ENCODE measurements at regions not wholly inside any gene's neighbourhood (a gene's known extent, or its start where the extent isn't known, plus 50 kb on each side); places are given as distances from the start of the nearest gene placed in this dataset.
A peak's percentile ranks its signal among the peaks of the same experiment; 100 is the strongest.
"Not testable (repeated sequence)": the region's sequence is repeated elsewhere in the genome, so short reads cannot be mapped to it uniquely, and the experiment has no call there.

DNA sequence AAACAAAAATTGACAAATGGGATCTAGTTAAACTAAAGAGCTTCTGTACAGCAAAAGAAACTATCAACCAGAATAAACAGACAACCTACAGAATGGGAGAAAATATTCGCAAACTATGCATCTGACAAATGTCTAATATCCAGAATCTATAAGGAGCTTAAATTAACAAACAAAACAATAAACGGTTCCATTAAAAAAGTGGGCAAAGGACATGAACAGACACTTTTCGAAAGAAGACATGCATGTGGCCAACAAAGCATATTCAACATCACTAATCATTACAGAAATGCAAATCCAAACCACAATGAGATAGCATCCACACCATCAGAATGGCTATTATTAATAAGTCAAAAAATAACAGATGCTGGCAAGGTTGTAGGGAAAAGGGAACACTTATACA lies 50.5 kb upstream of the MED13L start:
- not testable (repeated sequence) for DNase-seq (ENCODE audit: low spot score)

DNA sequence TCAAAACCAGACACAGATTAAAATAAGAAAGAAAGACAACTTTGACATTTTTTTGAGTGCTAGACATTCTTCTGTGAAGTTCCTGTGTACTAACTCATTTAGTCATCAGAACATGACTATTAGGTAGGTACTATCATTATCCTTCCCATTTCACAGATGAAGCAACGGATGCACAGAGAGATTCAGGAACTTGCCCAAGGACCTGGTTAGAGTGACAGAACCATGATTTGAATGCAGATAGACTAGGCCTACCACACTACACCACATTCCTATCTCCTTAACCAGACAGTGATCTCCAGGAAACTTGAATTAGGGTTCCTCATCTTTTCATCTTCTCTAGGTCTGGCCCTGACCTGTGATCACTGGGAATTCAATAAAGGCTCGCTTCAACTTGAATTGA lies 54.4 kb upstream of the MED13L start:
- DNase-seq (ENCODE audit: low spot score) = no peak

DNA sequence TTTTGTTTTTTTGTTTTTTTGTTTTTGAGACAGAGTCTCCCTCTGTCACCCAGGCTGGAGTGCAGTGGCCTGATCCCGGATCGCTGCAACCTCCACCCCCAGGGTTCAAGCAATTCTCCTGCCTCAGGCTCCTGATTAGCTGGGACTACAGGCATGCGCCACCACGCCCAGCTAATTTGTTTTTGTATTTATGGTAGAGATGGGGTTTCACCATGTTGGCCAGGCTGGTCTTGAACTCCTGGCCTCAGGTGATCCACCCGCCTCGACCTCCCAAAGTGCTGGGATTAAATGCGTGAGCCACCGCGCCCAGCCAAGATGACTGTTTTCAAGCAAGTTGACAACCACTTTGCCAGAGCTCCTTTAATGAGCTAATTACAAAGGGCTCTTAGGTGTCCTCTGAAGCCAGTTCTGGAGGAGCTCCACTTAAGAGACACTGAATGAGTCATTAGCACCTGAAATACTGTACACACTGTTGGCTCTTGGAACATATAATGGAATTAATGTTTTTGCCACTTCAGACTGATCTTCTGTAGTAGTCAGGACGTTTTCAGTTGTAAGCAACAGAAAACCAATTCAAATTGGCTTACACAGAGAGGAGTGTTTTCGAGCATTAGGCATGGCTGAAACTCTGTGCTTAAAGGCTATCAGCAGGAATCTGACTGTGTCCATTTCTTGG lies 55.4 kb upstream of the MED13L start:
- no peak for DNase-seq (ENCODE audit: low spot score)

DNA sequence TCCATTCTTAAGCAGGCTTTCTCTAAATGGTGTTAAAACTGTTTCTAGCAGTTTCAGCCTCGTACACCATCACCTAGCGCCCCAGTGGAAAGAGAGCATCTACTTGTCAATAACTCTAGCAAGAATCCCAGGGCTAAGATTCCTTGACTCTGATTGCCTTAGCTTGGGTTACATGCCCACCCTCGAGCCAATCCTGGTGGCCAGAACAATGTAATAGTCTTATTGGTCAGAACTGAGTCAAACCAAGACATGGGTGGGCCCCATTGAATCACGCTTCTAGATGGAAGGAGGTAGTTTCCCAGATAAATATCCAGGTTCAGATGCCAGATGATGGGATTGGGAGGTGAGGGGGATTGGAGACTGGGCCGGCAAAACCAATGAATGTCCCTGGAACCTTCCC lies 55.9 kb upstream of the MED13L start:
- DNase-seq (ENCODE audit: low spot score) = no peak

DNA sequence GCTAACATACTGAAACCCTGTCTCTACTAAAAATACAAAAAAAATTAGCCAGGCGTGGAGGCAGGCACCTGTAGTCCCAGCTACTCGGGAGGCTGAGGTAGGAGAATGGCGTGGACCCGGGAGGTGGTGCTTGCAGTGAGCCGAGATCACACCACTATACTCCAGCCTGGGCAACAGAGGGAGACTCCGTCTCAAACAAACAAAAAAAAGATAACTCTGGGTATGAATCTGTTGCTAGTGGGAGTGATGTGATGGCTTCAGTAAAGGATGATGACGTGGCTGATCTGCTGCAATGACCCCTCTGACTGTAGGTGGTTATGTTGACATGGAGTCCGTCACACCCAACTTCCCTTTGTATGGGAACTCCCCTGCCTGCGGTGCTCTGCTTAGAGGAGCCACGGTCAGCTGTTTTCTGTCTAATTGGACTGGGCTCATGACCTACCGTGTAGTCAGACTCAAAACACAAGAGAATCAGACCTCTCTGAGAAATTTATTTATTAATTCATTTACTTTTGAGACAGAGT lies 59.1 kb upstream of the MED13L start:
- DNase-seq (ENCODE audit: low spot score) = no peak

DNA sequence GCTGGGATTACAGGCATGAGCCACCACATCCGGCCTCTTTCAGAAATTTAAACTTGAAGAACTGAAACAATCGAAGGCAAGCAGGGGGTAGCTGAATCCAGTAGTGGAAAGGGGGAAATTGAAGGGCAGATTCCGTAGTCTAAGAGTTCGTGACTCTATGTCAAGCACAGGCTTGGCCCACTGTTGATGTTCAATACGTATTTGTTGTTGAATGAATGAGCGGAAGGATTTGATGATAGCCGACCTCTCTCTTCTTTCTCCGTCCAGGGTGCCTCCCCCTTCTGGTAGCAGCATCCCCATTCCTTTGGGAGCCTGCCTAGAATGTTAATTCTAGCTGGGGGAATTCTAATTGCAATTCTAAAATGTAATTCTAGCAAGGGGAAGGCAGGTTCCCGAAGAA lies 59.8 kb upstream of the MED13L start:
- no peak for DNase-seq (ENCODE audit: low spot score)

DNA sequence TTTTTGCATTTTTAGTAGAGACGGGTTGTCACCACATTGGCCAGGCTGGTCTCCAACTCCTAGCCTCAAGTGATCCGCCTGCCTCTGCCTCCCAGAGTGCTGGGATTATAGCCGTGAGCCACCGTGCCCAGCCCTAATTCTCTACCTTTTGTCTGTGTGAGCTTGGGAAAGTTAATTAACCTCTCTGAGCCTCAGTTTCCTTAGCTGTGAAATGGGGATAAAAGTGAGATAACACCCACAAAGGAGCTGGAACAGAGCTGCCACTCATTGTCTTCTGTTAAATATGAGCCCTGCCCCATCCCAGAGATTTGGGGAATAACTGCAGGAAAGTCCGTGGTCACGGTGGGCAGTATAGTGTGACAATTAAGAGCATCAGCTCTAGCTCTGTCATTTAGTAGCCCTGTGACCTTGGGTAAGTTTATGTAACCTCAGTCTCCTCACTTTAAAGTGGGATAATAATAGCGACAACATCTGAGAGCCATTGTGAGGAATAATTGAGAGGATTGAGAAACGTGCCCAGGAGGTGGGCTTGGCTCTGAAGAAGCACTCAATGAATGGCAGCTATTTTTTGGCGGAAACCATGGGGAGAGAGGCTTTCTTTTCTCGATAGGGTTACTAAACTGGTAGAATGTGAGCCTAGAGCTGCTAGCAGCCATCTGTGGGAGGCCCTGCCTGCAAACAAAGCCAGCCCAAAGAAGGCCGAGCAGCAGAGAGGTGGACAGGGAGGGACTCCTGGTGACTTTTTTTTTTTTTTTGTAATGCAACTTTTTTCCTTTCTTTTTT lies 60.8 kb upstream of the MED13L start:
- no peak for DNase-seq (ENCODE audit: low spot score)

DNA sequence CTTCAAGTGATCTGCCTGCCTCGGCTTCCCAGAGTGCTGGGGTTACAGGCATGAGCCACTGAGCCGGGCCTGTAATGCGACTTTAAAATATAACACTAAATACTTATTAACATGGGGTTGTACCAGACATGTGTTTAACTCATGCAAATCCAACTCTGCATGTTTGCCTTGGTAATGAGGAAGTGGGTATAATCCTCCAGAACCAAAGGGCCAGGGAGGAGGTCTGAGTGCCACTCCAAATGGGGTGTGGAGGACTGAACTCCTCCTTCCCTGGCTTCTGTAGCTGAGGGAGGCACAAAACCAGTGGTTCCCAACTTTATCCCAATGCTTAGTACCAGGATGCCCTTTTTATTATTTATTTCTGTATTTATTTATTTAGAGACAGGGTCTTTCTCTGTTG lies 61.6 kb upstream of the MED13L start:
- DNase-seq (ENCODE audit: low spot score) = no peak

DNA sequence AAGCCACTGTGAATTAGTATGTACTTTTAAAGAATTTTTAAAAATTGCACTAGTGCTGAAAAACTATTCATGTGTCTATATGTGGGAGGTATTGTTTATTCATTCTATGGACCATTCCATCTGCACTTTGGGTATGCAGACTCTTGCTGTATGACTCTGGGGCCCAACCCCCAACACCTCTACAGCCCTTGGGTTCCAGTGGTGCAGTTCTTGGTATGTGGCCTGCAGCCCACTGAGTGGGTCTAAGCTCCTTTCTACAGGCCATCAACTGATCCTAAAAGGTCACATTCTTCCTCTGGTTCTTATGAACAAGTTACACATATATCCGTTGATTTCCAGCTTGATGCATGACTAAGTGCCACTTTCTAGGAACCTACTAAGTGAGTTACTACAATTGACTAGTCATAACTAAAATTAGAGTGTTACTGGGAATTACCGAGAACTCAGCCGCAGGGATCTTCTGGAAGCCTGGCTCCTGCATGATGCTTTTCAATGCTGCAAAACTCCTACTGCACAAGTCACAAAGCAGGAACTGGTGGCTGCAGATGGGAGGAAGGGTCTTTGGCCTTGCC lies 62.4 kb upstream of the MED13L start:
- no peak for DNase-seq (ENCODE audit: low spot score)

DNA sequence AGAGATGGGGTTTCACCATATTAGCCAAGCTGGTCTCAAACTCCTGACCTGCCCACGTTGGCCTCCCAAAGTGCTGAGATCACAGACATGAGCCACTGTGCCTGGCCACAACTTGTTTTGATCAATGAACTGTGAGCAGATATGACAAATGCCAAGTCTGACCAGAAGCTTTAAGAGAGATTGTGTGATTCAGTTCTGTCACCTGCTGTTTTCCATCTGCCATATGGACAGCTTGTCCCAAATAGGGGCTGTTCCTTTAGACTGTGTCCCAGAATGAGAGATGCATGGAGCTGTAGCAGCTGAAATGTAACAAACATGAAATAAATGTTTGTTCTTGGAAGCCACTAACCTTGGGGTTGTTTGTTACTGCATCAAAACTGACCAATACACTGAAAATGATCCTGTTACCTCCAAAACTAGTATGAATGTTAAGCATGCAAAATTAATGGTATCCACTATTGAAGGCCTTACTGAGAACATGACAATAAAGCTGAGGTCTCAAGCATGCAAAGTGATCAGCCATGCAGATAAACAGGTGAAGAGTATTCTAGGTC lies 65.9 kb upstream of the MED13L start:
- no peak for DNase-seq (ENCODE audit: low spot score)

DNA sequence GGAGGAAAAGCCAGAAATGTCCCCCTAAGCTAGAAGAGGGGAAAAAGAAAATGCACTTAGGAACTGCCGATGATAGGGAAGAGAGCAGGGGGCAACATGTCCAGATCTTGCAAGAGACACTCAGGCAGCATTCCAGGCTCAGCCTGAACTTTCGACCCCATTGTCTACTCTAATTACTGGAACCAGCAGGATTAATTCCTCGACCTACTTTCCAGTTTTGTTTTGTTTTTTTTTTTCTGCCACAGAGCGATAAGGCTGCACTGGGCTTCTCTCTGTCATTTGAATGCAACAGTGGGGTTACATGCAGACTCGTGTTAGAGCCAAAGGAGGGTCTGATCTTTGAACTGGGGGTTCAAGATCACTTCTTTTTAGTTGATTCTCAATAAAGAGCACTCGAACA lies 68.7 kb upstream of the MED13L start:
- no peak for DNase-seq (ENCODE audit: low spot score)

DNA sequence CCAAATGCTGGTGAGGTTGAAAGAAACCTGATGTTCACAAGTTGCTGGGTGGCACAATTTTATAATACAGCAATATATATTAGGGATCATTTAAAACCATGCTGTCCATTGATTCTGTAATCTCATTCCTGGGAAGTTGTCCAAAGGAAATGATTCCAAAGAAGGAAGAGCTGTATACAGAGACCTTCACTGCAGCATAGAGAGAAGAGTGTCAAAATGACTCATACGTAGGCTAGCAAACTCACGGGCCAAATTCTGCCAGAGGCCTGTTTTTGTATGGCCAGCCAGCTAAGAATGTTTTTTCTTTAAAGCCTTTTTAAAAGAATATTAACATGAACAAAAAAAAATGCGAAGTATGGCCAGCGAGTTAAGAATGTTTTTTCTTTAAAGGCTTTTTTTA lies 69.2 kb upstream of the MED13L start:
- no peak for DNase-seq (ENCODE audit: low spot score)

DNA sequence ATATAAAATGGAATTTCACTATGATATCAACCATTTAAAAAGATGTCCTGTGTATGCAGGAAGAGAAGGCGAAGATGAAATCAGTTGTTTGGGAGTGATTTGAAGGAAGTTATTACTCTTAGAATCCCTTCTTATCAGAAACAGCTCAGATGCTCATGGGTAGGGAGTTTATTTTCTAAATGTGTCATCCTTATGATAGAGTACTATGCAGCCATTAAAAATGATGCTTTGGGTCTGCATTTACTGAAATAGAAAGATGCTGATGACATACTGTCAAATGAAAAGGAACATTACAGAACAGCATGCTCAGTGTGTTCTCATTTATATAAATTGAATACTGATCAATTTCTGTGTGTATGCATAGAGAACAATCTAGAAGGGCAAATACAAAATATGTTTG lies 69.8 kb upstream of the MED13L start:
- no peak for DNase-seq (ENCODE audit: low spot score)

DNA sequence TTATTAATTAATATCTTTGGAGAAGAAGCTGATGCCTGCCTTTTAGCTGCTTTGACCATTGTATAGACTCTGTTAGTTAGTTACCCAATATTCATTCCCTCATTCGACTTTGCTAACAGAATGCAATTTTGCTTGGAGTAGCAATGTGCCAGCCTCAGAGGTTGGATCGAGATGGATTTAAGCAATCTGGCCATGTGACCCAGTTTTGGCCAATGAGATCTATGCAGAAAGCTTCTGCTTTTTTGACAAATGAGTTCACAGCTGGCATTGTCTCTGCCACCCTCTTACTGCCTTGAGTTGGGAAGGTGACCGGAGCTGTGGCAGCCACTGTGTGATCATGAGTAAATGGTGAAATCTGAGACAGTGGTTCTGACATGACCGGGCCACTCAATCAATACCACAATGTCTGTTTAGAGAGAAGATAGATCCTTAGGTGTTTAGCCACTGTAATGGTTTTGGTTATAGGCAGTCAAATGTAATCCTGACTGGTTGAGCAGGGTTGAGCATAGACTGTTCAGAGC lies 74.9 kb upstream of the MED13L start:
- DNase-seq (ENCODE audit: low spot score) = no peak

DNA sequence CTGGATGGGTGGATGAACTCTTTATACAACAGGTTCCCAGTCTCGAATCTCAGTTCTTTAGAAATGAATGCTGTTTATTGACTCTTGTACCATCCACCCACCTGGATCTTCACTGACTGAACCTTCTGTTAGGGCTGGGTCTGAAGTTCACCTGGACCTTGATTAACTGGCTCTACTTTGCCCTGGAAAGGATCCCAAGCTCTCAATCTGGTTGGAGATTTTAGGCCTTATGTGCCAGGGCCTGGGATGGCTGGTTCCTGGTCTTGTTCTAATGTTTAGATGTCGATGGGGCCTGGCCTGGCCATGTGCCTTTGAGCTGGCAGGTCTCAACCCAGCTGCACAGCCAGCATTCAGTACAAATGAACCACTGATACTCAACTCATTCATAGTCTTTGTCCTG lies 76.5 kb upstream of the MED13L start:
- no peak for DNase-seq (ENCODE audit: low spot score)

DNA sequence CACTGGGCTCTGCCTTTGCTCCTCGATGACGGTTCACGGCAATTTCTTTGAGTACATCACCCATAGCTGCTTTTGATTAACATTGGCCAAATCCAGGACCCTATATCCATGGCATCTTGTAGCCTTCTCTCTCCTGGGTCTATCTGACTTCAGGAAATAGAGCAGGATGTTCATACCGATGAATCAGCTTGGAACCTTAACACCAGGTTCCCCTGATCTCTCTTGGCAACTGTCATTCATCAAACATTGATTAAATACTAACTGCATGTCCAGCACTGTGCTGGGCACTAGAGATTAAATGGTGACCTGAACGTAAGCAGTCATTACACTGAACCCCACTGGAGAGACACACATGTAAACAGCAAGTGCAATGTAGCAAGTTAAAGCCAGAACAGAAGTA lies 77.0 kb upstream of the MED13L start:
- DNase-seq (ENCODE audit: low spot score) = no peak

DNA sequence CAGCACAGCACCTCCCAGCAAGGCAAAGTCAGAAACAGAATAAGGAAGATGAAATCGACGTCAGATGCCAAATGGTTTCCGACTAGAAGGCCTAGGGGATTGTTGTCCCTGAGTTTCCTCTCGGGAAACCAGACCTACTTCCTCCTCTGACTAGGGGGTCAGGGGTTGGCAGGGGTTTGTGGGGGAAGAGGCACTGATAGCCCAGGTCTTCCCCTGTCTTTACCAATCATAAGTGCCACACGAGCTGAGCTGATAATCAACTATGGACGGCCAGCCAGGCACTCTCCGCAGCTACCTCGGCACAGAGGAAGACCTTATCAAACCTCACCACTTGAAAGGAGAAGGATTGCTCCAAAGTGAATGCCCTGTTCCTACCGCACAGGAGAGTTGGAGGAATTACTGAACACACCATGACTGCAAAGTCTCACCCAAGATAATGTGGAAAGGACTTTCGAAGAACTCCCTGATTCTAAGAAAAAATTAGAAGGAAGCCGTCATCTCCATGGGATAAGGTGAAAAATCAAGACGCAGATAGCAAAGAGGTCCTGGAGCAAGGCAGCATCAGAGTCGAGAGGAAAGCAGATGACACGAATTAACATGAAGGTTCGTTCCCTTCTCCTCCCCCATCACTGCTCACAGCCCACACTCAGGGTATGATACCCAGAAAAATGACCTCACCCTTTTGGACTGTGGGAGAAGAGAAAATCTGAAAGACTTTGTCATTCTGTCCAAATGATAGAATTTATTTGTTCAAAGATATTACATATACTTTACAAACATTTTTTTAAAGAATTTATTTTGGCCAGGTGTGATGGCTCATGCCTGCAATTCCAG lies 77.7 kb upstream of the MED13L start:
- no peak for DNase-seq (ENCODE audit: low spot score)

DNA sequence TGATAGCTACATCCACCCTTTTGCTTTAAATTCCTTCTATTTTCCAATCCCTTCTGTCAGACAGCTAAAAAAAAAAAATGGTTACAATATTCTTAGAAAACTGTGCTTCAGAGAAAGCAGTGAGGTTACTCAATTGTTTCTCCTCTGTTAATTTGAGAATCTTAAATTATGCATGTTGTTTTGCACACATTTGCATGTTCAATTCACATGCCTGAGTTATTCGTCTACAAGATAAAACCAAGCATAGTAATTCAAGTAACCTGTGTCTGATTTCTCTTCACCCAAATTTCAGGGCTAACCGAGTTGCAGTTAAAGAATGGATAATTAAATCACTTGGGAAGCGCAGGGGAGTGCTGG lies 81.0 kb upstream of the MED13L start:
- no peak for DNase-seq (ENCODE audit: low spot score)

DNA sequence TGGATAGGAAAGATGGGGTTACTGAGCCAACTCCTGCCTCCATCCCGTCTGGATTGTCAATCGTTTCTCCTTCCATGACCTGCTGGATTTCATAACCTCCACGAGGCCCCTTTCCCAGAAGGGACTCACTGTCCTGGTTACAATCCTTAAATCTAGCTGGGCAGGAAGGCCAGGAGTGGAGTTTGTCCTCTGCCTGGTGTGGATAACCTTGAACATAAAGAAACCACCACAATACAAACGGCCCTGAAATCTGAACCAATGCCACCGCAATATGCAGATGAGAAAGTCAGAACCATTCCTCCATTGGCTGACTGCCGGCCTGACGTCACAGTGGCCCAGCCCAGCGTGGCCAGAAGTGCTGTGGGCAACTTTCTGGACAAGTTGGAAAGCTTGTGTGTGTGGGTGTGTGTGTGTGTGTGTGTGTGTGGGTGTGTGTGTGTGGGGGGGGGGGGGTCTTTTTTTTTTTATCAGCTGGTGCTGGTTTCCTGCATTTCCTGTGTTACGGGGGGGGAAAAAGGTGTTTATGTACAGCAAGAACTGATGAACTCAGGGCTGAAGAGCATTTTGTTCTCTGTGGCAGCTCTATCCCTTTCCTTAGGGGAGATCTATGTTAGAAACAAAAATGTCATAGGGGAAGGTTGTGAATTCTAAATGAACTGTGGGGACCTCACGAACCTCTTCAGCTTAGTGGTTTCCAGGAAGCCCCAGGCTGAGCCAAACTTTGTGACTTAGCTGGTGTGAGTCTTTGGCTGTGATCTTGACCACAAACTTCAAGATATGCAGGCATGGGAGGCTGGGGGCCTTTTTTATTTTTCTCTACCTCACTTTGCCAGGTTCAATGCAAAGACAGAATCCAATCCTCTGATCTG lies 81.6 kb upstream of the MED13L start:
- peak; percentile 62 for DNase-seq (ENCODE audit: low spot score)

DNA sequence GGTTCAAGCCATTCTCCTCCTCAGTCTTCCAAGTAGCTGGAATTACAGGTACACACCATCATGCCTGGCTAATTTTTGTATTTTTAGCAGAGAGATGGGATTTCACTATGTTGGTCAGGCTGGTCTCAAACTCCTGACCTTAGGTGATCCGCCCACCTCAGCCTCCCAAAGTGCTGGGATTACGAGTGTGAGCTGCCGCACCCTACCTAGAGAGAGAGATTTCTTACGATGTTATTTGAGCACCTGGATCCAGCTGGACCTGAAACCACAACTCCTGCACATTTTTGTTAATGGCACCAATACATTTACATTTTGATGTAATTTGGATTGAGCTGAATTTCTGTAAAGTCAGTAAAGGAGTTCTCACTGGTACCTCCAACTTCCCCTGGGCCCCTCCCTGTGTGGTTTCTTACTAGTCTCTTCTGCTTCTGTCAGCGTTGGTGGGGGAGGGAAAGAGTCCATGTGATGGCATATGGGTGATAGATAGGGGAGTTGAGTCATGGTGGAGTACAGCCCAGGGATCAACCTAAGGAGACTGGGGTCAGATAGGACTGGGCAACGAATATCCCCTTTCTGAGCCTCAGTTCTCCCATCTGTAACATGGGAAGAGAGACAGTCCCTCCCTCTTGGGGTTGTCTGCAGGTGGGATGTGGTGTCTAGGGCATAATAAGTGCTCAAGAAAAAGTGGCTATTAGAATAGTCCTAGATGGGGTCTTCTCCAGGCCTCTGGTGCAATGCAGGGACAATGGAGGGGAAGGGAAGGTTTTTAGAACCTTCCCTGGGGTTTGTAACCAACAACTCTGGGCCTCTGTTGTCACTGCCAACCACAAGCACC lies 83.3 kb upstream of the MED13L start:
- DNase-seq (ENCODE audit: low spot score) = no peak
